IMR-90 (cell line): ENCODE measurements at regions not wholly inside any gene's neighbourhood (a gene's known extent, or its start where the extent isn't known, plus 50 kb on each side); places are given as distances from the start of the nearest gene placed in this dataset.
A peak's percentile ranks its signal among the peaks of the same experiment; 100 is the strongest.

Experiments used
- CEBPB ChIP-seq: IDR thresholded peaks from 2 replicates; pipeline ENCODE4 v1.6.1; 2012; ENCODE audit warnings: low read depth, low read length, improper control_type of control experiment
- NFE2L2 ChIP-seq: fragments of 150-350 bp; IDR thresholded peaks from 2 replicates; pipeline ENCODE4 v1.6.1; 2016; ENCODE audit warnings: low read depth, mild to moderate bottlenecking, low read length
- USF2 ChIP-seq: fragments of 150-350 bp; IDR thresholded peaks from 2 replicates; pipeline ENCODE4 v1.6.1; 2017; ENCODE audit warnings: mild to moderate bottlenecking, antibody characterized with exemption, low read length, low read depth
- TF ChIP-seq, protein P1 (sequence below): conservative IDR thresholded peaks from 2 replicates; pipeline ENCODE4 v1.5.1; 2012; ENCODE audit warnings: mild to moderate bottlenecking, low read depth, low read length, improper control_type of control experiment

DNA sequence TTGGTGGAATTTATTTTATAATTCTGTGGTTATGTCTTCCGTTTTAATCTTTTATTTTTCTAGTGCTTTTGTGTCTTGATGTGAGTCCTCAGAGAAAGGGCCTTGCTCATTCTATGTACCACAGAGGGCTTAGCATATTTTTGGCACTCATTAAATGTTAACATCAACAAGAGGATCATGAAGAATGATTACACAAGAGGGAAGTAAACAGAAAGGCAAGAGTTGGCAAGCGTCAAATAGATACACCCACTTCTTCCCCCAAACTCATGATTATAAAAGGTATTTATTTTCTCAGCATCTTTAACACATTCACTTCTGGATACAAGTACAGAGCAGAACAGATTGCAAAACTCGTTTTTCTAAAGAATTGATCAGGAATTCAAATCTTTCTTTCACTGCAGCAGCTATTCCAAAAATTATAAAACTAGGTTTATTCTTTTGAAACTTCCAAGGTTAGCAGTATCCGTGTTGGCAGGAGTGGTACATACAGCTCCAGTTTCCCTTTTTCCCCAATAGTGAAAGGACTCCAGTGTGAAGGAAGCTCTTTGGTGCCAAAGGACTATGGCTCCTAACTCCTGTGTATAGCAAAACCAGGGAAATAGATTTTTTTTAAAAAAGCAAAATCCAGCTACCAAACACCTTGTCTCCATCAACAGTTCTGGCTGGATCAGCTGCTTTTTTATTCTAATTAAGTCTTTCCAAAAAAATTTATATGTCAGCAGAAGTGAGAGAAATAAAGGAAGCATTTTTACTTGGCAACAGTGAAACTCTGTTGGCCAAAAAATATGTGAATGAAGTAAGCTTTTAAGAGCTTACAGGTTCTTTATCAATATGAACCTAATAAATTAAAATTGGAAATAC lies 221.9 kb downstream of the ADGRG6 start:
- TF ChIP-seq, protein P1, sequence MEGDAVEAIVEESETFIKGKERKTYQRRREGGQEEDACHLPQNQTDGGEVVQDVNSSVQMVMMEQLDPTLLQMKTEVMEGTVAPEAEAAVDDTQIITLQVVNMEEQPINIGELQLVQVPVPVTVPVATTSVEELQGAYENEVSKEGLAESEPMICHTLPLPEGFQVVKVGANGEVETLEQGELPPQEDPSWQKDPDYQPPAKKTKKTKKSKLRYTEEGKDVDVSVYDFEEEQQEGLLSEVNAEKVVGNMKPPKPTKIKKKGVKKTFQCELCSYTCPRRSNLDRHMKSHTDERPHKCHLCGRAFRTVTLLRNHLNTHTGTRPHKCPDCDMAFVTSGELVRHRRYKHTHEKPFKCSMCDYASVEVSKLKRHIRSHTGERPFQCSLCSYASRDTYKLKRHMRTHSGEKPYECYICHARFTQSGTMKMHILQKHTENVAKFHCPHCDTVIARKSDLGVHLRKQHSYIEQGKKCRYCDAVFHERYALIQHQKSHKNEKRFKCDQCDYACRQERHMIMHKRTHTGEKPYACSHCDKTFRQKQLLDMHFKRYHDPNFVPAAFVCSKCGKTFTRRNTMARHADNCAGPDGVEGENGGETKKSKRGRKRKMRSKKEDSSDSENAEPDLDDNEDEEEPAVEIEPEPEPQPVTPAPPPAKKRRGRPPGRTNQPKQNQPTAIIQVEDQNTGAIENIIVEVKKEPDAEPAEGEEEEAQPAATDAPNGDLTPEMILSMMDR = no peak
- TF ChIP-seq CEBPB (peak; percentile 34; the same call in 1 of the 2 replicates), NFE2L2 (no peak), USF2 (no peak)
